ENCODE measurements at regions not wholly inside any gene's neighbourhood (a gene's known extent, or its start where the extent isn't known, plus 50 kb on each side); places are given as distances from the start of the nearest gene placed in this dataset.
A peak's percentile ranks its signal among the peaks of the same experiment; 100 is the strongest.

GRCh38 chr1:234975122-234975940, 153.3 kb downstream of the TOMM20 start (continued):
- TF ChIP-seq ZNF788 (CRISPR knock-in tag; IDR thresholded peaks at IDR 0.05; ENCODE audit: borderline replicate concordance) (peak; percentile 82; the same call in 1 of the 2 replicates), ZNF713 (CRISPR knock-in tag; IDR thresholded peaks at IDR 0.05) (0 out of 2 replicates have a peak, but pooled peaks have one; percentile 33), ZNF766 (CRISPR knock-in tag; IDR thresholded peaks at IDR 0.05; ENCODE audit: borderline replicate concordance) (no peak), SOX13 (IDR thresholded peaks at IDR 0.05) (peak; percentile 98), SOX13 (CRISPR knock-in tag; conservative IDR thresholded peaks at IDR 0.05 in 1 of 2, IDR thresholded peaks at IDR 0.05 in 1 of 2) (peak; percentile 48 to 99; a peak in 2 of 4 replicates), HIC2 (CRISPR knock-in tag; IDR thresholded peaks at IDR 0.05; ENCODE audit: low read depth) (peak; percentile 77; the same call in 1 of the 2 replicates), ASH2L (IDR thresholded peaks at IDR 0.05; ENCODE audit: insufficient read length, low read depth, low read length) (peak; percentile 53), STAG1 (CRISPR knock-in tag; IDR thresholded peaks at IDR 0.05) (peak; percentile 59), ZNF543 (CRISPR knock-in tag; IDR thresholded peaks at IDR 0.05) (no peak; the same call in none of the 2 replicates), ZNF136 (CRISPR knock-in tag; IDR thresholded peaks at IDR 0.05; ENCODE audit: low read depth) (peak; percentile 25; the same call in 1 of the 2 replicates), SAFB2 (CRISPR knock-in tag; IDR thresholded peaks at IDR 0.05; ENCODE audit: borderline replicate concordance, low read depth) (no peak; the same call in 1 of the 2 replicates), ZBTB43 (CRISPR knock-in tag; conservative IDR thresholded peaks at IDR 0.05) (peak; percentile 94), SNAI1 (CRISPR knock-in tag; IDR thresholded peaks at IDR 0.05; ENCODE audit: borderline replicate concordance) (no peak), SRF (IDR thresholded peaks at IDR 0.05; ENCODE audit: low read depth, low read length) (0 out of 2 replicates have a peak, but pooled peaks have one; percentile 13), ZNF598 (CRISPR knock-in tag; IDR thresholded peaks at IDR 0.05; ENCODE audit: borderline replicate concordance) (no peak), ESRRA (CRISPR knock-in tag; IDR thresholded peaks at IDR 0.05; ENCODE audit: low read depth) (peak; percentile 76; the same call in 1 of the 2 replicates), GABPA (IDR thresholded peaks at IDR 0.05; ENCODE audit: low read depth, low read length) (no peak), GABPA (CRISPR knock-in tag; IDR thresholded peaks at IDR 0.05; ENCODE audit: low read depth) (no peak), ZKSCAN1 (IDR thresholded peaks at IDR 0.05; ENCODE audit: low read length) (peak; percentile 7; the same call in 1 of the 2 replicates), ZNF530 (CRISPR knock-in tag; IDR thresholded peaks at IDR 0.05; ENCODE audit: low read depth) (no peak), MTA3 (CRISPR knock-in tag; IDR thresholded peaks at IDR 0.05) (no peak), ZNF263 (CRISPR knock-in tag; IDR thresholded peaks at IDR 0.05) (no peak), SATB2 (CRISPR knock-in tag; IDR thresholded peaks at IDR 0.05) (peak; percentile 99), GZF1 (CRISPR knock-in tag; IDR thresholded peaks at IDR 0.05) (no peak), ZNF18 (CRISPR knock-in tag; IDR thresholded peaks at IDR 0.05; ENCODE audit: insufficient replicate concordance) (peak; percentile 74), SMAD1 (CRISPR knock-in tag; IDR thresholded peaks at IDR 0.05; ENCODE audit: borderline replicate concordance, low read depth) (peak; percentile 26; the same call in 1 of the 2 replicates)
